Fibroblast of lung (primary cell): ENCODE measurements at regions not wholly inside any gene's neighbourhood (a gene's known extent, or its start where the extent isn't known, plus 50 kb on each side); places are given as distances from the start of the nearest gene placed in this dataset.
A peak's percentile ranks its signal among the peaks of the same experiment; 100 is the strongest.

Experiments
- DNase-seq, 2 donors: peaks; one replicate each; pipeline versions ENCODE4 v3.0.0 to v3.0.0-alpha.2; 2010; ENCODE audit warnings: low read depth in 2 of 2
- H2AFZ ChIP-seq: 2 replicates; pipeline ENCODE4 v1.5.1; 2012; ENCODE audit warnings: low read length, control low read depth, inconsistent platforms
- H3K27ac ChIP-seq: 2 replicates; pipeline ENCODE4 v1.5.1; 2011; ENCODE audit warnings: low read length, control low read depth; ENCODE audit not compliant: insufficient read depth
- H3K27me3 ChIP-seq: 2 replicates; pipeline ENCODE4 v1.5.1; 2011; ENCODE audit warnings: mild to moderate bottlenecking, low read length; ENCODE audit not compliant: control insufficient read depth, insufficient read depth
- H3K36me3 ChIP-seq: 2 replicates; pipeline ENCODE4 v1.5.1; 2011; ENCODE audit warnings: low read length; ENCODE audit not compliant: control insufficient read depth, insufficient read depth
- H3K4me1 ChIP-seq: 2 replicates; pipeline ENCODE4 v1.5.1; 2011; ENCODE audit warnings: low read length; ENCODE audit not compliant: control insufficient read depth, insufficient read depth; ENCODE audit errors: extremely low read depth
- H3K4me2 ChIP-seq: 2 replicates; pipeline ENCODE4 v1.5.1; 2011; ENCODE audit warnings: low read length, control low read depth; ENCODE audit not compliant: insufficient read depth; ENCODE audit errors: extremely low read depth
- H3K4me3 ChIP-seq, 4 experiments: fragments of 200-600 bp in 1 of 4; sonication (generic) in 1 of 4; replicated peaks in 1 of 4; 2 replicates each; pipeline ENCODE4 v1.5.1; 2011 to 2016; ENCODE audit warnings: low read length in 4 of 4, low read depth in 3 of 4, mild to moderate bottlenecking in 3 of 4, control low read depth in 2 of 4, inconsistent platforms in 1 of 4, mixed read lengths in 1 of 4; ENCODE audit not compliant: insufficient read depth in 1 of 4; ENCODE audit errors: control extremely low read depth in 1 of 4
- H3K79me2 ChIP-seq: 2 replicates; pipeline ENCODE4 v1.5.1; 2012; ENCODE audit warnings: mild to moderate bottlenecking, low read length, inconsistent platforms; ENCODE audit not compliant: control insufficient read depth, insufficient read depth
- H3K9ac ChIP-seq: 2 replicates; pipeline ENCODE4 v1.5.1; 2011; ENCODE audit warnings: mild to moderate bottlenecking, low read length, control low read depth; ENCODE audit not compliant: insufficient read depth
- H3K9me3 ChIP-seq: 2 replicates; pipeline ENCODE4 v1.5.1; 2012; ENCODE audit warnings: low read depth, low read length; ENCODE audit not compliant: control insufficient read depth, insufficient read depth
- H4K20me1 ChIP-seq: 2 replicates; pipeline ENCODE4 v1.5.1; 2011; ENCODE audit warnings: low read length; ENCODE audit not compliant: control insufficient read depth, insufficient read depth; ENCODE audit errors: extremely low read depth
- CTCF ChIP-seq, 2 donors: IDR thresholded peaks in 1 of 2; conservative IDR thresholded peaks in 1 of 2; 1 replicate in 1 of 2; 2 replicates in 1 of 2; pipeline ENCODE4 v1.5.1; 2011 to 2012; ENCODE audit warnings: low read length in 2 of 2, control low read depth in 1 of 2, inconsistent platforms in 1 of 2, low read depth in 1 of 2, mild to moderate bottlenecking in 1 of 2
- EZH2 ChIP-seq: IDR thresholded peaks from 2 replicates; pipeline ENCODE4 v1.5.1; 2012; ENCODE audit warnings: low read length, control low read depth, mild to moderate bottlenecking; ENCODE audit errors: missing control alignments

GRCh38 chr10:52437205-52437646 is 123.1 kb downstream of the DKK1 start:
- H3K4me3 ChIP-seq, result no peak overlapping the region
- H2AFZ ChIP-seq, result no peak overlapping the region
- H4K20me1 ChIP-seq, result no peaks in the 10 kb centered on the region
- H3K4me2 ChIP-seq, result no peak overlapping the region
- peak overlapping the region; percentile 43 for H3K27ac ChIP-seq
- H3K79me2 ChIP-seq, result no peaks in the 10 kb centered on the region
- H3K27me3 ChIP-seq, result no peaks in the 10 kb centered on the region
- H3K9me3 ChIP-seq, result no peaks in the 10 kb centered on the region
- no peak overlapping the region for H3K9ac ChIP-seq
- no peak for DNase-seq
- no peaks in the 10 kb centered on the region for H3K36me3 ChIP-seq
- no peaks in the 10 kb centered on the region for H3K4me1 ChIP-seq
- TF ChIP-seq EZH2 (no peak), CTCF (conservative IDR thresholded peaks at IDR 0.05 in 1 of 2, IDR thresholded peaks at IDR 0.05 in 1 of 2; ENCODE audit: low read depth in 1 of 2, low read length in 2 of 2) (no peak)

GRCh38 chr10:52438119-52438518 is 124.0 kb downstream of the DKK1 start:
- Histone ChIP-seq H3K4me2 (no peak overlapping the region), H3K4me1 (no peaks in the 10 kb centered on the region), H4K20me1 (no peaks in the 10 kb centered on the region), H3K9ac (no peak overlapping the region), H3K9me3 (no peaks in the 10 kb centered on the region), H3K36me3 (no peaks in the 10 kb centered on the region), H3K4me3 (no peak overlapping the region), H3K79me2 (no peaks in the 10 kb centered on the region), H2AFZ (no peak overlapping the region), H3K27ac (no peak overlapping the region), H3K27me3 (no peaks in the 10 kb centered on the region)
- DNase-seq, result no peak
- TF ChIP-seq CTCF (conservative IDR thresholded peaks at IDR 0.05 in 1 of 2, IDR thresholded peaks at IDR 0.05 in 1 of 2; ENCODE audit: low read depth in 1 of 2, low read length in 2 of 2), result no peak
- no peak for TF ChIP-seq EZH2

- Histone ChIP-seq H3K4me3 (no peak overlapping the region), H3K27ac (no peak overlapping the region), H3K4me2 (no peak overlapping the region), H3K27me3 (no peaks in the 10 kb centered on the region), H3K9ac (no peak overlapping the region), H3K9me3 (no peaks in the 10 kb centered on the region), H3K79me2 (no peaks in the 10 kb centered on the region), H3K36me3 (no peaks in the 10 kb centered on the region), H3K4me1 (peaks cover 3% of the 10 kb centered on the region), H4K20me1 (no peaks in the 10 kb centered on the region), H2AFZ (peak overlapping the region; percentile 67)
- no peak for DNase-seq
- peak in 1 of 2 donors; percentile 12 for TF ChIP-seq CTCF (conservative IDR thresholded peaks at IDR 0.05 in 1 of 2, IDR thresholded peaks at IDR 0.05 in 1 of 2; ENCODE audit: low read depth in 1 of 2, low read length in 2 of 2)
- TF ChIP-seq EZH2, result no peak
These were observed 126.7 kb downstream of the DKK1 start for GRCh38 chr10:52440612-52441285.
